Endodermal cell (in vitro differentiated cells): ENCODE measurements at regions not wholly inside any gene's neighbourhood (a gene's known extent, or its start where the extent isn't known, plus 50 kb on each side); places are given as distances from the start of the nearest gene placed in this dataset.

Experiments
- DNase-seq: peaks from one replicate; pipeline ENCODE4 v3.0.0-alpha.2; 2017
- H3K27ac ChIP-seq: 2 replicates; pipeline ENCODE4 v1.5.1; 2013; ENCODE audit warnings: mild to moderate bottlenecking, low read depth, low read length, moderate library complexity
- H3K27me3 ChIP-seq: 2 replicates; pipeline ENCODE4 v1.6.1; 2013; ENCODE audit warnings: mild to moderate bottlenecking, low read length, moderate library complexity; ENCODE audit not compliant: insufficient read depth, control insufficient read depth, poor library complexity, severe bottlenecking
- H3K36me3 ChIP-seq: 2 replicates; pipeline ENCODE4 v1.7.0; 2013; ENCODE audit warnings: mild to moderate bottlenecking, low read length, moderate library complexity; ENCODE audit not compliant: control insufficient read depth, insufficient read depth
- H3K4me1 ChIP-seq: one replicate; pipeline ENCODE4 v1.7.0; 2013; ENCODE audit warnings: low read length; ENCODE audit not compliant: control insufficient read depth, insufficient read depth
- H3K4me3 ChIP-seq: 2 replicates; pipeline ENCODE4 v1.5.1; 2013; ENCODE audit warnings: mild to moderate bottlenecking, low read length, moderate library complexity
- H3K9ac ChIP-seq: 2 replicates; pipeline ENCODE4 v1.6.1; 2013; ENCODE audit warnings: mild to moderate bottlenecking, low read length, moderate library complexity; ENCODE audit not compliant: poor library complexity, severe bottlenecking; ENCODE audit errors: extremely low read depth
- H3K9me3 ChIP-seq: 2 replicates; pipeline ENCODE4 v1.6.1; 2013; ENCODE audit warnings: mild to moderate bottlenecking, low read length, moderate library complexity; ENCODE audit not compliant: control insufficient read depth
- H3K27ac Mint-ChIP-seq: 2 replicates; pipeline ENCODE4 v1.8.0; 2020; ENCODE audit warnings: mixed read lengths
- H3K27me3 Mint-ChIP-seq: 2 replicates; pipeline ENCODE4 v1.8.0; 2021; ENCODE audit warnings: mild to moderate bottlenecking, mixed read lengths; ENCODE audit not compliant: insufficient read depth
- H3K36me3 Mint-ChIP-seq: 2 replicates; pipeline ENCODE4 v1.8.0; 2020; ENCODE audit warnings: low read depth, mixed read lengths
- H3K4me1 Mint-ChIP-seq: 2 replicates; pipeline ENCODE4 v1.8.0; 2020; ENCODE audit warnings: mixed read lengths
- H3K4me3 Mint-ChIP-seq: 2 replicates; pipeline ENCODE4 v1.8.0; 2020; ENCODE audit warnings: mild to moderate bottlenecking, moderate library complexity, mixed read lengths
- H3K9me3 Mint-ChIP-seq: 2 replicates; pipeline ENCODE4 v1.8.0; 2020; ENCODE audit warnings: mild to moderate bottlenecking, mixed read lengths
- WGBS, 2 experiments: methylation state at CpG; one replicate each; pipeline versions ENCODE4 v1.1.5 to v1.1.7; 2013; ENCODE audit warnings: missing lambda C conversion rate in 2 of 2, mixed read lengths in 1 of 2; ENCODE audit not compliant: insufficient coverage in 1 of 2, insufficient read length in 1 of 2; 5-methylcytosine and 5-hydroxymethylcytosine counted together
- TF ChIP-seq, protein P1 (sequence below): fragments of 200-600 bp; sonication (generic); conservative IDR thresholded peaks from 2 replicates; pipeline ENCODE4 v1.5.0; 2021; ENCODE audit warnings: antibody characterized with exemption, mild to moderate bottlenecking

DNA sequence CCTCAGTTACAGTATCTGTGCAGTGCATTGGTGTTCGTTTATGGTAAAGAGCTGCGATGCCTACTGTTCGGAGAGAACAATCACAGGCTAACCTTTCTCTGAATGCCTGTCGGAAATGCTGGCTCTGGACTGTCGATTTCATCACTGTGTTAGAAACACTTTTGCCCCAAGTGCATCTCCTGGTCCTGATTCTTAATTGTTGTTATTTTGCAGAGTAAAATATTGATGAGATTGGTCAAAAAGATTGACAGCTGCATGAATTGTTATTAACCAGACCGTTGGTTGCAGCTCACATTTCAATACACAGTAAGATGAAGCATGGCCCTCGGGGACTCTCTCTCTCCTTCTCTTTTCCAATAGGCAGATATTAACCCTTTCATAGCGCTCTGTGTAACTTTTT is 557.4 kb upstream of the ADARB2 start:
- 73 to 81% methylated on average over 8 of the region's 8 CpGs for WGBS, 2 experiments
- no peaks in the 10 kb centered on the region for H3K9me3 ChIP-seq
- H3K9ac ChIP-seq: no peak overlapping the region
- no peaks in the 10 kb centered on the region for H3K27me3 ChIP-seq
- Mint-ChIP-seq H3K27ac (no peak overlapping the region), H3K9me3 (no peaks in the 10 kb centered on the region), H3K27me3 (no peaks in the 10 kb centered on the region), H3K4me3 (no peak overlapping the region), H3K4me1 (no peaks in the 10 kb centered on the region), H3K36me3 (no peaks in the 10 kb centered on the region)
- no peak for DNase-seq
- no peak overlapping the region for H3K4me3 ChIP-seq
- H3K36me3 ChIP-seq: no peaks in the 10 kb centered on the region
- no peak overlapping the region for H3K27ac ChIP-seq
- H3K4me1 ChIP-seq: no peaks in the 10 kb centered on the region
- TF ChIP-seq, protein P1, sequence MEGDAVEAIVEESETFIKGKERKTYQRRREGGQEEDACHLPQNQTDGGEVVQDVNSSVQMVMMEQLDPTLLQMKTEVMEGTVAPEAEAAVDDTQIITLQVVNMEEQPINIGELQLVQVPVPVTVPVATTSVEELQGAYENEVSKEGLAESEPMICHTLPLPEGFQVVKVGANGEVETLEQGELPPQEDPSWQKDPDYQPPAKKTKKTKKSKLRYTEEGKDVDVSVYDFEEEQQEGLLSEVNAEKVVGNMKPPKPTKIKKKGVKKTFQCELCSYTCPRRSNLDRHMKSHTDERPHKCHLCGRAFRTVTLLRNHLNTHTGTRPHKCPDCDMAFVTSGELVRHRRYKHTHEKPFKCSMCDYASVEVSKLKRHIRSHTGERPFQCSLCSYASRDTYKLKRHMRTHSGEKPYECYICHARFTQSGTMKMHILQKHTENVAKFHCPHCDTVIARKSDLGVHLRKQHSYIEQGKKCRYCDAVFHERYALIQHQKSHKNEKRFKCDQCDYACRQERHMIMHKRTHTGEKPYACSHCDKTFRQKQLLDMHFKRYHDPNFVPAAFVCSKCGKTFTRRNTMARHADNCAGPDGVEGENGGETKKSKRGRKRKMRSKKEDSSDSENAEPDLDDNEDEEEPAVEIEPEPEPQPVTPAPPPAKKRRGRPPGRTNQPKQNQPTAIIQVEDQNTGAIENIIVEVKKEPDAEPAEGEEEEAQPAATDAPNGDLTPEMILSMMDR: no peak

DNA sequence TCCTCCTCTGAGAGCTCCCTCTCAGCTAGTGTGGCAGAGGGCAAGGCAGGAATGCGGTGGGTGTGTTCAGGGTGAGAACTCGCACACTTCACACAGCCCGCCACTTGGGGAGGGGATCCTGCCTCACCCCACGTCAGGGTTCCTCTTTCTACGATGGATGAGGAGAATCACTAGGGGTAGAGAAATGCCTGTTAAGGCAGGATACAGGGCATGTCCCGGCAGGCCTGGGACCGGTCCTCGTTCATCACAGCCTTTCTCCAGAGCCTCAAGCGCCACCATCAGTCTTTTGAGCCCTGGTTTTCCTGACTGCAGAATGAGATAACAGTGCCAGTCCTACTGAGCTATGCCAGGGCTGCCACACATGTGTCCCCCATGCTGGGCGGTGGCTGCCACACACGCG is 546.7 kb upstream of the ADARB2 start:
- H3K4me3 ChIP-seq: no peak overlapping the region
- H3K27me3 Mint-ChIP-seq: peaks cover 64% of the 10 kb centered on the region
- H3K4me1 Mint-ChIP-seq: peaks cover 5% of the 10 kb centered on the region
- DNase-seq: no peak
- TF ChIP-seq, protein P1: no peak
- 79 to 81% methylated on average over 6 to 12 of the region's 12 CpGs for WGBS, 2 experiments
- no peak overlapping the region for H3K27ac Mint-ChIP-seq
- H3K27me3 ChIP-seq: peaks cover 52% of the 10 kb centered on the region
- H3K27ac ChIP-seq: no peak overlapping the region
- peaks cover 7% of the 10 kb centered on the region for H3K4me1 ChIP-seq
- H3K36me3 Mint-ChIP-seq: no peaks in the 10 kb centered on the region
- H3K9me3 Mint-ChIP-seq: no peaks in the 10 kb centered on the region
- no peaks in the 10 kb centered on the region for H3K9me3 ChIP-seq
- H3K4me3 Mint-ChIP-seq: no peak overlapping the region
- H3K36me3 ChIP-seq: no peaks in the 10 kb centered on the region
- H3K9ac ChIP-seq: no peak overlapping the region

DNA sequence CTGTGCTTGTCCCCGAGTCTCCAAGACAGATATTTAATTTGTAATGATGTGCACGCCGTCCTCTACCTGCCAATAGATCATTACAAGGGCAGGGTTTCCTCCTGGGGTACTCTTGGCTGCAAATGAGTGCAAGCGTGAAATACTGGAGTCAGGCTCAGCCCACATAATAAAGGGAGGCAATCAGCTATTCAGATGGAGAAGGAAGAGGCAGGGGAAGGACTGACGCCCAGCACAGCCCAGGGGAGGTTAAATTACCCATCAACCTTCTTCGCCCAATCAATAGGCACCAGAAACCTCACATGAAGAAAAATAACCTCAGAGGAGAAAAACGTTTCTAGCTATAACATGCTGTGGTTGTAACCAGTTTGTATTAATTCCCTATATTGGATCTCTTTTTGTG is 544.9 kb upstream of the ADARB2 start:
- H3K9ac ChIP-seq: no peak overlapping the region
- H3K9me3 ChIP-seq: no peaks in the 10 kb centered on the region
- Mint-ChIP-seq H3K27ac (no peak overlapping the region), H3K4me3 (no peak overlapping the region), H3K36me3 (no peaks in the 10 kb centered on the region), H3K27me3 (peaks cover 72% of the 10 kb centered on the region), H3K4me1 (peaks cover 5% of the 10 kb centered on the region), H3K9me3 (no peaks in the 10 kb centered on the region)
- peaks cover 7% of the 10 kb centered on the region for H3K4me1 ChIP-seq
- H3K27ac ChIP-seq: no peak overlapping the region
- H3K36me3 ChIP-seq: no peaks in the 10 kb centered on the region
- peaks cover 64% of the 10 kb centered on the region for H3K27me3 ChIP-seq
- TF ChIP-seq, protein P1: no peak
- 66 to 70% methylated on average over 4 to 6 of the region's 7 CpGs for WGBS, 2 experiments
- no peak for DNase-seq
- no peak overlapping the region for H3K4me3 ChIP-seq
